Subcutaneous abdominal adipose tissue (tissue), 5 donors: ENCODE measurements at regions not wholly inside any gene's neighbourhood (a gene's known extent, or its start where the extent isn't known, plus 50 kb on each side); places are given as distances from the start of the nearest gene placed in this dataset.
"Not testable (repeated sequence)": the region's sequence is repeated elsewhere in the genome, so short reads cannot be mapped to it uniquely, and the experiment has no call there.

Source experiments
- H3K27ac ChIP-seq: one replicate; pipeline ENCODE4 v1.7.0; 2013; ENCODE audit warnings: low read depth, mild to moderate bottlenecking, inconsistent platforms, low read length, moderate library complexity
- H3K27me3 ChIP-seq, 5 donors: one replicate each; pipeline ENCODE4 v1.7.0; 2013; ENCODE audit warnings: low read length in 5 of 5, inconsistent platforms in 1 of 5; ENCODE audit not compliant: control insufficient read depth in 5 of 5, insufficient read depth in 4 of 5
- H3K36me3 ChIP-seq, 5 donors: one replicate each; pipeline ENCODE4 v1.7.0; 2013; ENCODE audit warnings: low read length in 5 of 5; ENCODE audit not compliant: control insufficient read depth in 5 of 5, insufficient read depth in 5 of 5
- H3K4me1 ChIP-seq, 5 donors: one replicate each; pipeline ENCODE4 v1.7.0; 2013; ENCODE audit warnings: low read length in 5 of 5, mild to moderate bottlenecking in 3 of 5, moderate library complexity in 1 of 5; ENCODE audit not compliant: control insufficient read depth in 5 of 5, insufficient read depth in 5 of 5
- H3K4me3 ChIP-seq, 5 donors: one replicate each; pipeline ENCODE4 v1.7.0; 2013; ENCODE audit warnings: low read length in 5 of 5, low read depth in 1 of 5
- H3K9ac ChIP-seq, 5 donors: one replicate each; pipeline ENCODE4 v1.7.0; 2013; ENCODE audit warnings: low read length in 5 of 5, mild to moderate bottlenecking in 4 of 5, moderate library complexity in 3 of 5
- H3K9me3 ChIP-seq, 5 donors: one replicate each; pipeline ENCODE4 v1.7.0; 2013; ENCODE audit warnings: low read length in 5 of 5; ENCODE audit not compliant: control insufficient read depth in 5 of 5
- donor health status: healthy.
- donor health status: healthy.
- donor health status: healthy.
- donor health status: healthy.
- donor health status: healthy.

DNA sequence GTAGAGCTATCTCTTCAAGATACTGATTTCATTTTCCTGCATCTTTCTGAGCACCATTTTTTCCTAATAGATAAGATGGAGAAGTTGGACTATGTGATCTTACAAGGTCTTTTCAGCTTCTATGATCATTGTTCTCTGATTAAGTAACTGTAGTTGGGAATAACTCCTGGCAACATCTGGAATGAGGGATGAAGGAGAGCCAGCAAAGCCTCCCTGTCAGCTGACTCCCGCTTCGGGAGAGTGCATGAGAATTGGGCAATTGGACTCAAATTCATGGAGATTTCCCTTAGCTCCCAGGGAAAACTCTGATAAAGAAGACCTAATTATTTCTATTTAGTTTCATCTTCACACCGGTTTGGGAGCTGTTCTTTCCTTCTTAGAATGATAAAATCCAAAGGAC lies 146.1 kb downstream of the CCDC71L start:
- H3K4me3 ChIP-seq = no peak overlapping the region
- H3K9me3 ChIP-seq = no peaks in the 10 kb centered on the region
- H3K9ac ChIP-seq = no peak overlapping the region
- peak overlapping the region; percentile 26 for H3K27ac ChIP-seq
- no peaks in the 10 kb centered on the region for H3K27me3 ChIP-seq
- peaks cover 0 to 7% (median 0%) of the 10 kb centered on the region in 5 donors for H3K4me1 ChIP-seq
- no peaks in the 10 kb centered on the region for H3K36me3 ChIP-seq

DNA sequence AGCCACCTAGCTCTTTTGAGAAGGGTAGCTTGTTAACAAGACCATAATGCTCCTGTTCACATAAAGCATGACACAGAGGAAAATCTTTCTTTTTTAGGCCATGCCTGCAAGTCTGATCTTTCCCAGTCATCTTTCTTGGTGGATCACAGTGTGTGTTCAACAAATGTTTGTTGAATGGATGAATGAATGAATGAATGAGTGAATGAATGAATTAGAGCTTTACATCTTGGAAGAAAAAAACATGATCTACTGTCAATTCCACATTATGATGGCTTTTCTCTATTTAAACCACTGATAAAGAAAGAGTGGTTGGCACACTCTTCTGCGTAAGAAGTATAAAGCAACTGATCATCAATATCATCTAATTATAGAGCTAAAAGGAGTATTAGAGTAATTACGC lies 148.7 kb downstream of the CCDC71L start:
- Histone ChIP-seq H3K9me3 (no peaks in the 10 kb centered on the region), H3K9ac (no peak overlapping the region), H3K36me3 (no peaks in the 10 kb centered on the region), H3K27me3 (no peaks in the 10 kb centered on the region), H3K4me3 (no peak overlapping the region), H3K4me1 (peaks cover 0 to 7% (median 0%) of the 10 kb centered on the region in 5 donors), H3K27ac (no peak overlapping the region)

GRCh38 chr7:106504645-106505044 lies 156.3 kb downstream of the CCDC71L start:
- no peak overlapping the region for H3K4me3 ChIP-seq
- H3K27me3 ChIP-seq = no peaks in the 10 kb centered on the region
- H3K4me1 ChIP-seq = peaks cover 0 to 3% (median 0%) of the 10 kb centered on the region in 5 donors
- no peaks in the 10 kb centered on the region for H3K9me3 ChIP-seq
- no peak overlapping the region for H3K9ac ChIP-seq
- no peaks in the 10 kb centered on the region for H3K36me3 ChIP-seq
- H3K27ac ChIP-seq = no peak overlapping the region

DNA sequence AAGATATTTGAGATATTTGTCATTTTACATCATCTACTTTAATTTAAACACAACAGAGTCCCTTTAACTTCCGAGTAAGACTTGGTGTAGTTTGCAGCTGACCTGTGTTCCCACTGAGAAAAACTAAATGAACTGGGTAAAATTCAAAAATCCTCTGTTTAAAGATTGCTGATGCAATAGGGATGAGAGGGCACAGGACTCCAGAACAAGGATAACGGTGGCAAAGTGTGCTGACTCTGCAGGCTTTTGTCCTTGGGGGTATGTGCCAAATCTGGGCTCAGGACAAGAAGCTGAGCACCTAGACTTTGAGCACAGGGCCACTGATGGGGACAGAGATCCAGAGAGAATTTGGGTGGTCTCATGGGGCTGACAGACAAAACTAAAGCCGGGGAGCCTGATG lies 156.8 kb downstream of the CCDC71L start:
- peaks cover 0 to 3% (median 0%) of the 10 kb centered on the region in 5 donors for H3K4me1 ChIP-seq
- H3K9me3 ChIP-seq = no peaks in the 10 kb centered on the region
- H3K27ac ChIP-seq = no peak overlapping the region
- H3K4me3 ChIP-seq = no peak overlapping the region
- no peak overlapping the region for H3K9ac ChIP-seq
- no peaks in the 10 kb centered on the region for H3K27me3 ChIP-seq
- no peaks in the 10 kb centered on the region for H3K36me3 ChIP-seq

DNA sequence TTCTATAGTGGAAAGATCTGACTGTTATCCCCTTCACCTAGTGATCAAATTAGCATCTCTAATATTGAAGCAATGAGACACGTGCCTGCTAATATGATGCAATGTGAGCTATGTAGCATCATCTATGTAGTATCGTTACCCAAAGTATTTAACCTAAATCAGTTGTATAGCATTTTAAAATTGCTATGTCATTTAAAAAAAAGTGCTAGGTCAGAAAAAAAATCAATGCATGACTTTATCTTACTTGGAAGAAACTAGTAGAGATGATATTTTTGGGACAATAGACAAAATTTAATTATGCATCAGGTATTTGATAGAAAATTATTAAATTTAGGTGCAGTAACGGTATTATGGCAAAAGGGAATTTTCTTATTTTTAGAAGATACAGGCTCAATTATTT lies 157.3 kb downstream of the CCDC71L start:
- H3K4me1 ChIP-seq = peaks cover 0 to 3% (median 0%) of the 10 kb centered on the region in 5 donors
- H3K27me3 ChIP-seq = no peaks in the 10 kb centered on the region
- no peaks in the 10 kb centered on the region for H3K9me3 ChIP-seq
- no peaks in the 10 kb centered on the region for H3K36me3 ChIP-seq
- H3K9ac ChIP-seq = no peak overlapping the region
- H3K27ac ChIP-seq = no peak overlapping the region
- no peak overlapping the region for H3K4me3 ChIP-seq

DNA sequence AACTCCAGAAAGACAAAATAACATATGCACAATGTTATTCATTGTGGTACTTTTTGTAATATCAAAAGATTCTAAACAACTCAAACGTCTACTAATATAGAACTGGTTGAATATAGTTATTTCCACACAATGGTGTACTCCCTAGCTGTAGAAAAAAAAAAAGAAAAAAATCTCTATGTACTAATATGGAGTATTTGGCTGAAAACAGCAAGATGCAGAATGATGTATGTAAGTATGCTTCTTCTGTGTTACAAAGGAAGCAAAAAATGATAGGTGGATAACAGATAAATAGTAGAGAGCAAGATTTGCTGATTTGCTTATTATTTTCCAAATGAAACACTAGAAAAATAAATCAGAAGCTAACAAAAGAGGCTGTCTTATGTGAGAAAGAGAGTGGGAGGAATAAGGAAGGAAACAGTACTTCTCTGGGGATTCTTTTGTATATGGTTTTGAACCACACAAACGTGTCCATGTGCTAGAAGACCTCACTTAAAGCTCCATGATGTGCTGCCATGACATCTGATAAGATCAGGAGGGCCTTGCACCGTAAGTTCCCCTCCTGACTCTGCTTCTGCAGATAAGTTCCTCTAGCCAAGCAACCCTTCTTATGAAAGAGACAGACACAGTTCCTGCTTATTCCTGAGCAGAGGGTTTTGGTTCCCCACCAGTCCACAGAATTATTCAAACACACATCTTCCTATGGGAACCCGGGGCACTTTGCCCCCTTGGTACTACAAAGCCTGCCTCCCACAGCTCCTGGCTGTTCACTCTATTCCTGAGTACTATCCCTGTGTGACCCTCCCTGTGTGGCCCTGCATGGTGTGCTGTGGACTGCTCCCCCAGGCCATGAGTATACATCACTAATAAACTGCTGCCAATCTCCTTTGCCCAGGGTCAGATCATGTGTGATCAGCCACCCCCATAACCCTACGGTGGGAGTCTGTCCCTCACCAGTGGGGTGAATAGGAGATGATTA lies 159.1 kb downstream of the CCDC71L start:
- no peaks in the 10 kb centered on the region for H3K27me3 ChIP-seq
- H3K27ac ChIP-seq = no peak overlapping the region
- no peak overlapping the region for H3K4me3 ChIP-seq
- H3K9me3 ChIP-seq = no peaks in the 10 kb centered on the region
- no peaks in the 10 kb centered on the region for H3K36me3 ChIP-seq
- peaks cover 0 to 3% (median 0%) of the 10 kb centered on the region in 5 donors for H3K4me1 ChIP-seq
- no peak overlapping the region for H3K9ac ChIP-seq

DNA sequence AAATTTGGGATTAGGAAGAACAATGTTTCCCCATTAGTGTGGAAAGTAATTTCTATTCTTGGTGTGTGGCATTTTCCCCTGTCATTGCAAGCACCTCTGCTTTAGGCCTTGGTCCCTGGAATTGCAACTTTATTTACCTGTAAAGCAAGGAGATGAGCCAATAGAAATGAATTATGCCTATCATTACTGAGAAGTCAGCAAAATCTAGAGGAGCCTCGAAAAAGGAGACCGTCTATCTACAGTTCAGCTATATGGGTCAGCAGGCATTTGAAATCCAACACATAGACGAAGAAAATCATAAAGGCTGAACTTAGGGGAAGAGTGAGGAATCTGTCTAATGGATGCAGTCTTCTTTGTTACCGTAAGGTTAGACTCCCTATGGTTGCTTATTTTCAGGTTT lies 161.1 kb downstream of the CCDC71L start:
- H3K9me3 ChIP-seq = peaks cover 0 to 3% (median 0%) of the 10 kb centered on the region in 5 donors
- H3K27ac ChIP-seq = no peak overlapping the region
- no peak overlapping the region for H3K9ac ChIP-seq
- H3K36me3 ChIP-seq = no peaks in the 10 kb centered on the region
- no peaks in the 10 kb centered on the region for H3K27me3 ChIP-seq
- peaks cover 0 to 3% (median 0%) of the 10 kb centered on the region in 5 donors for H3K4me1 ChIP-seq
- H3K4me3 ChIP-seq = no peak overlapping the region

DNA sequence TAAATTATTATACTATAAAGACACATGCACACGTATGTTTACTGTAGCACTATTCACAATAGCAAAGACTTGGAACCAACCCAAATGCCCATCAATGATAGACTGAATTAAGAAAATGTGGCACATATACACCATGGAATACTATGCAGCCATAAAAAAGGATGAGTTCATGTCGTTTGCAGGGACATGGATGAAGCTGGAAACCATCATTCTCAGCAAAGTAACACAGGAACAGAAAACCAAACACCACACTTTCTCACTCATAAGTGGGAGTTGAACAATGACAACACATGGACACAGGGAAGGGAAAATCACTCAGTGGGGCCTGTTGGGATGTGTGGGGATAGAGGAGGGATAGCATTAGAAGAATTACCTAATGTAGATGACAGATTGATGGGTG lies 163.0 kb downstream of the CCDC71L start:
- H3K4me3 ChIP-seq, H3K27ac ChIP-seq, H3K9ac ChIP-seq, H3K36me3 ChIP-seq, H3K4me1 ChIP-seq, H3K27me3 ChIP-seq, H3K9me3 ChIP-seq: not testable (repeated sequence)

DNA sequence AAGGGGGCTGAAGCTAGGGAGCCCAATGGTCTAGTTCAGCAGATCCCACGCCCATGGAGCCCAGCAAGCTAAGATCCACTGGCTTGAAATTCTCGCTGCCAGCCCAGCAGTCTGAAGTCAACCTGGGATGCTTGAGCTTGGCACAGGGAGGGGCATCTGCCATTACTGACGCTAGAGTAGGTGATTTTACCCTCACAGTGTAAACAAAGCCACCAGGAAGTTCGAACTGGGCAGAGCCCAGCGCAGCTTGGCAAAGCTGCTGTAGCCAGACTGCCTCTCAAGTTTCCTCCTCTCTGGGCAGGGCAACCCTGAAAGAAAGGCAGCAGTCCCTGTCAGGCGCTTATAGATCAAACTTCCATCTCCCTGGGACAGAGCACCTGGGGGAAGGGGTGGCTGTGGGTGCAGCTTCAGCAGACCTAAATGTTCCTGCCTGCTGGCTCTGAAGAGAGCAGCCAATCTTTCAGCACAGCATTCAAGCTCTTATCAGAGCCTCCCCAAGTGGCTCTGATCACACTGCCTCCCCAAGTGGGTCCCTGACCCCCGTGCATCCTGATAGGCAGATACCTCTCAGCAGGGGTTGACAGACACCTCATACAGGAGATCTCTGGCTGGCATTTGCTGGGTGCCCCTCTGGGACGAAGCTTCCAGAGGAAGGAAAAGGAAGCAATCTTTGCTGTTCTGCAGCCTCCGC lies 167.8 kb downstream of the CCDC71L start:
- Histone ChIP-seq H3K27ac (no peak overlapping the region), H3K9me3 (peaks cover 0 to 3% (median 0%) of the 10 kb centered on the region in 5 donors), H3K9ac (no peak overlapping the region), H3K27me3 (no peaks in the 10 kb centered on the region), H3K4me1 (no peaks in the 10 kb centered on the region), H3K36me3 (no peaks in the 10 kb centered on the region), H3K4me3 (no peak overlapping the region)

DNA sequence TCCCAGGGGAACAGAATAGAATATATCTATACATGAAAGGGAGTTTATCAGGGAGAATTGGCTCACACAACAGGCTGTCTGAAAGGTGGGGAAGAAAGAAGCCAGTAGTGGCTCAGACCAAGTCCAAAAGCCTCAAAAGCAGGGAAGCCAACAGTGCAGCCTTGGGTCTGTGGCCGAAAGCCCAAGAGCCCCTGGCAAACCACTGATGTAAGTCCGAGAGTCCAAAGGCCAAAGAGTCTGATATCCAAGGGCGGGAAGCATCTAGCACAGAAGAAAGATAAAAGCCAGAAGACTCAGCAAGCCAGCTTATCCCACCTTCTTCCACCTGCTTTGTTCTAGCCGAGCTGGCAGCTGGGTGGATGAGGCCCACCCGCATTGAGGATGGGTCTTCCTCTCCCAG lies 172.5 kb downstream of the CCDC71L start:
- Histone ChIP-seq H3K4me3 (no peak overlapping the region), H3K9ac (no peak overlapping the region), H3K27ac (no peak overlapping the region), H3K36me3 (no peaks in the 10 kb centered on the region), H3K9me3 (no peaks in the 10 kb centered on the region), H3K4me1 (no peaks in the 10 kb centered on the region), H3K27me3 (no peaks in the 10 kb centered on the region)
